ENCODE measurements at regions not wholly inside any gene's neighbourhood (a gene's known extent, or its start where the extent isn't known, plus 50 kb on each side); places are given as distances from the start of the nearest gene placed in this dataset.

DNA sequence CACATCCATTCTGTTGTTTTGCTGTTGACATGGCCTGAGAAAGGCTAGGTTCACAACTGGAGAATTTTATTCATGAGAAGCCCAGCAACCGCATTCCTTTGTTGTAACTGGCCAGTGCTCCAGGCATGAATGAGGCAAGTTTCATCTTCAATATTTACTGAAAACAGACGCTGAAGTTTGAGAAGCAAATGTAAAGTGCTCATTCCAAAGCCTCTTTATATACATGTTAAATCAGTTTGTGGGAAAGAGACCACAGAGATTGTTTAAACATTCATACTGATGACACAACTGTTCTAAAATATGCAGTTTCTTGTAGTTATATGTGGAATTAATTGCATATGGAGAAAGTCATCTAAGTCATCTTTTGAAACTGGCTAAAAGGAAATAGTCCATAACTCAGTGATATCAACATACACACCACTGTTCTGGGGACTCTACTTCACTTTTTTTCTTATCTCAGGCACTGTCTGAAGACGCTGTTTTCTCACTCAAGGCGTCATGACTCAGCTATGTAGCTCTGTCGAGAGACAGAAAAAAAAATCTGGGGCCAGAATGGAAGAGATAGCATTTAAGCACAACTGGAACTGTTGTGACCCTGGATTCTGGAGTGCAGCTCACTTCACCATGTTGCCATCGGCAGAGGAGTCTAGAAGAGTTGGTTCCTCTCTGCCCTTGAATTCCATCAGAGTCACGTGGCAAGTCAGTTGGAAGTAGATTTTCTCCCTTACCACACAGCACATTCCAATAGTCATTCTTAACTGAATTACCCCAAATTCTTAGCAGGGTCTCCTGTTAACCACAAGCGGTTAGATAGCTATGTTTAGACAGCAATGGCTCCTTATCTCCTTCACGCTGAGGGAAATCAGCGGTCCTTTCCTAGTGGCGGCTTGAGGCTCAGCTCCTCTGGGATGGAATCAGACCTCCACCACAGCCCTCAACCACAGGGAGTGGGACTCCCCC, 258.4 kb upstream of the HMGA2 start:
- H3K36me3 ChIP-seq: no peaks in the 10 kb centered on the region
- intact Hi-C loops (cut with DNase I; ENCODE audit: low total_unique reads): no loop called here

DNA sequence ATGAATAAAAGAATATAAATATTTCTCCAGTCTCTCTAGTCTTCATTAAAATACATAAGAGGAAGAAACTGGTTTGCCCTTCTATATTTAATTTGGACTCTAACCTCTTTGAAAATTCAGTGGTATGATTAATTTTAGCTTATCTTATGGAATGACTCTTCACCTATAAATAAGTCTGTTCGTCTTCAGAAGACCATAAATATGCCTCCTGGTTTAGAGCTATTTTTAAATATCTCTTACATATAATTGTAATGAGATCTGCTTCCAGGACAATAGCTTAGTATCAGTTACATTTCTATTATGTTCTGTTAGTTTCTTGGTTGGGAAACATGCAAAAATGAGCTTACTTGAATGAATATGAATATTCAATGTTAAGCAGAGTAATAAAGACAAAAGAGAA, 257.5 kb upstream of the HMGA2 start:
- Histone ChIP-seq H3K4me1 (no peaks in the 10 kb centered on the region), H3K27ac (no peak overlapping the region), H3K27me3 (peaks cover 0 to 4% of the 10 kb centered on the region in 2 donors), H3K4me3 (no peak overlapping the region), H3K36me3 (no peaks in the 10 kb centered on the region), H3K9me3 (no peaks in the 10 kb centered on the region)
- TF ChIP-seq, protein P1, sequence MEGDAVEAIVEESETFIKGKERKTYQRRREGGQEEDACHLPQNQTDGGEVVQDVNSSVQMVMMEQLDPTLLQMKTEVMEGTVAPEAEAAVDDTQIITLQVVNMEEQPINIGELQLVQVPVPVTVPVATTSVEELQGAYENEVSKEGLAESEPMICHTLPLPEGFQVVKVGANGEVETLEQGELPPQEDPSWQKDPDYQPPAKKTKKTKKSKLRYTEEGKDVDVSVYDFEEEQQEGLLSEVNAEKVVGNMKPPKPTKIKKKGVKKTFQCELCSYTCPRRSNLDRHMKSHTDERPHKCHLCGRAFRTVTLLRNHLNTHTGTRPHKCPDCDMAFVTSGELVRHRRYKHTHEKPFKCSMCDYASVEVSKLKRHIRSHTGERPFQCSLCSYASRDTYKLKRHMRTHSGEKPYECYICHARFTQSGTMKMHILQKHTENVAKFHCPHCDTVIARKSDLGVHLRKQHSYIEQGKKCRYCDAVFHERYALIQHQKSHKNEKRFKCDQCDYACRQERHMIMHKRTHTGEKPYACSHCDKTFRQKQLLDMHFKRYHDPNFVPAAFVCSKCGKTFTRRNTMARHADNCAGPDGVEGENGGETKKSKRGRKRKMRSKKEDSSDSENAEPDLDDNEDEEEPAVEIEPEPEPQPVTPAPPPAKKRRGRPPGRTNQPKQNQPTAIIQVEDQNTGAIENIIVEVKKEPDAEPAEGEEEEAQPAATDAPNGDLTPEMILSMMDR (IDR thresholded peaks at IDR 0.05): no peak
- TF ChIP-seq POLR2A (IDR thresholded peaks at IDR 0.05) (no peak), POLR2AphosphoS5 (IDR thresholded peaks at IDR 0.05) (no peak)
- intact Hi-C loops (cut with DNase I; ENCODE audit: low total_unique reads): no loop called here
- no peak for DNase-seq (ENCODE audit: low spot score in 2 of 2)

More for the DNA sequence above, 258.4 kb upstream of the HMGA2 start:
- no peak overlapping the region for H3K4me3 ChIP-seq
- peaks cover 0 to 4% of the 10 kb centered on the region in 2 donors for H3K27me3 ChIP-seq
- DNase-seq (ENCODE audit: low spot score in 2 of 2): no peak
- no peaks in the 10 kb centered on the region for H3K9me3 ChIP-seq
- no peaks in the 10 kb centered on the region for H3K4me1 ChIP-seq
- TF ChIP-seq, protein P1 (IDR thresholded peaks at IDR 0.05): no peak
- TF ChIP-seq POLR2A (IDR thresholded peaks at IDR 0.05) (no peak), POLR2AphosphoS5 (IDR thresholded peaks at IDR 0.05) (no peak)
- no peak overlapping the region for H3K27ac ChIP-seq

DNA sequence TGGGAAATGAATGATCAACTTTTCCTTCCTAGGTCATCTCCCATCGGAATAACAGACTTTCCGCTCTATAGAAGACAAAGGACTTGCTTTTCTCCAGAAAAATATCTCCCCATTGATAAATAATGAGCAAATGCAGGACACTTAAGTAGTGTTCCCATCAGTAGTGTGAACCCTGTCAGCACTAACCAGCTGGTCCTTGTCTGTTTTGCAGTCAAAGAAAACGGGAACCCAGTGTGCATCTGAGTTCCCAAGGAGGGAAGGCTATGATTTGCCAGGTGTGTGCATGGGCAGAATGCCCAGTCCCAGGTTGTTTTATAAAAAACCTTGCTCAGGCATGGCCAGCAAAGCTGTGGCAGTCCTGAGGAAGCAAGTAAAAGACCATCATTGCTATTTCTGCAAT, 256.5 kb upstream of the HMGA2 start:
- no peak for TF ChIP-seq POLR2AphosphoS5 (IDR thresholded peaks at IDR 0.05)
- TF ChIP-seq, protein P1 (IDR thresholded peaks at IDR 0.05): no peak
- TF ChIP-seq POLR2A (IDR thresholded peaks at IDR 0.05): no peak
- Histone ChIP-seq H3K4me3 (no peak overlapping the region), H3K4me1 (no peaks in the 10 kb centered on the region), H3K27me3 (peaks cover 0 to 4% of the 10 kb centered on the region in 2 donors), H3K9me3 (no peaks in the 10 kb centered on the region), H3K27ac (no peak overlapping the region), H3K36me3 (no peaks in the 10 kb centered on the region)
- DNase-seq (ENCODE audit: low spot score in 2 of 2): no peak
- intact Hi-C loops (cut with DNase I; ENCODE audit: low total_unique reads): no loop called here

DNA sequence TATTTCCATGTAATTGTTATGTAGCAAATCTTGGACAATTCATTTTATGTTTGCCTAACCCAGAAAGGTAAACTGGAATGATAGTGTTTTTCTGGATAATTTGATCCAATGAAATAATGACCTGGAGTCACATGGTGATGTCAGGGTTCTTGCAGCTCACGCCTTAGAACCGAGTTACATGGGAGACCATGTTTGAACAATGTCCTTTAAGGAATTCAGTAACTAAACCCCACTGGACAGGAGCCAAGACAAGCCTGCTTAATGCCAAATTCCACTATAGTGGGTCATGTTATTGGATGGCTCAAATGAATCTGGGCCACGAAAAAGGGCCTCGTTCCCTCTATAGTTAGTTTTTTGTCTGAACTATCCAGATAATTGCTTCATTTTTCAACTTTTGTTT, 255.8 kb upstream of the HMGA2 start:
- peaks cover 0 to 4% of the 10 kb centered on the region in 2 donors for H3K27me3 ChIP-seq
- TF ChIP-seq POLR2AphosphoS5 (IDR thresholded peaks at IDR 0.05): no peak
- TF ChIP-seq POLR2A (IDR thresholded peaks at IDR 0.05): no peak
- TF ChIP-seq, protein P1 (IDR thresholded peaks at IDR 0.05): no peak
- no peak overlapping the region for H3K4me3 ChIP-seq
- intact Hi-C loops (cut with DNase I; ENCODE audit: low total_unique reads): no loop called here
- no peaks in the 10 kb centered on the region for H3K36me3 ChIP-seq
- H3K9me3 ChIP-seq: peaks cover 0 to 2% of the 10 kb centered on the region in 2 donors
- H3K4me1 ChIP-seq: no peaks in the 10 kb centered on the region
- no peak for DNase-seq (ENCODE audit: low spot score in 2 of 2)
- H3K27ac ChIP-seq: no peak overlapping the region

DNA sequence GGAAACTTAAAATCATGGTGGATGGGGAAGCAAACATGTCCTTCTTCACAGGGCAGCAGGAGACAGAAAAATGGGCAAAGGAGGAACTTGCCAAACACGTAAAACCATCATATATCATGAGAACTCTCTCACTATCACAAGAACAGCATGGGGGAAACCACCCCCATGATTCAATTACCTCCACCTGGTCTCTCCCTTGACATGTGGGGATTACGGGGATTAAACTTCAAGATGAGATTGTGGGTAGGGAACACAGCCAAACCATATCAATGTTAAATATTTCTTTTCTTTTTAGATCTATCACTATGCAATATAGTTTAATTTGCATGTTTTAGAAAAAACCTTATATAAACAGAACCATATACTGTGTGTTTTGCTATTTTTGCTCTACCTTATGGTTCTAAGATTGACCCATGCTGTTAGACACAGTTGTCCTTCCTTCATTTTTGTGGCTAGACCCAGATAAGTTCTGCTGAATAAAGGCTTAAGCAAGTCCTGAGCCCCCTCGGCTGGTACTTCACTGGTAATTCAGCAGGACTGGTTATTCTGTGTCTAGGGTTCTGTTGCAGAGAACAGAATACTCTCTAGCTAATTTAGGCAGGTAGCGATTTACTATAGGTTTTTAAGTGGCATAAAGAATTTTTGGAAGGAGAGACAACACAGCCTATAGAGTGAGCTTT, 253.7 kb upstream of the HMGA2 start:
- Histone ChIP-seq H3K4me1 (no peaks in the 10 kb centered on the region), H3K27ac (no peak overlapping the region), H3K9me3 (peaks cover 6 to 19% of the 10 kb centered on the region in 2 donors), H3K4me3 (no peak overlapping the region), H3K27me3 (peaks cover 0 to 4% of the 10 kb centered on the region in 2 donors), H3K36me3 (no peaks in the 10 kb centered on the region)
- intact Hi-C loops (cut with DNase I; ENCODE audit: low total_unique reads): no loop called here
- DNase-seq (ENCODE audit: low spot score in 2 of 2): no peak
- TF ChIP-seq POLR2AphosphoS5 (IDR thresholded peaks at IDR 0.05): no peak
- TF ChIP-seq, protein P1 (IDR thresholded peaks at IDR 0.05): no peak
- TF ChIP-seq POLR2A (IDR thresholded peaks at IDR 0.05): no peak
